IMR-90 (cell line): ENCODE measurements at regions not wholly inside any gene's neighbourhood (a gene's known extent, or its start where the extent isn't known, plus 50 kb on each side); places are given as distances from the start of the nearest gene placed in this dataset.
"Not testable (repeated sequence)": the region's sequence is repeated elsewhere in the genome, so short reads cannot be mapped to it uniquely, and the experiment has no call there.

Experiments used
- ATAC-seq: fragments of 200-7000 bp; cut with Tn5 transposase; 2 replicates; pipeline ENCODE4 v1.9.1; 2020; ENCODE audit warnings: low read depth, mild to moderate bottlenecking, moderate library complexity
- BruUV-seq: library from RNA; stranded (reverse); fragments of 400-500 nt; replicated peaks from 2 replicates; lab custom pipeline; 2021; lab: Mats Ljungman, UMichigan
- CTCF ChIA-PET: fragments of 300-600 bp; formaldehyde crosslinking; extraction: SDS; loops from one replicate; lab custom pipeline; 2021; ENCODE audit warnings: antibody characterized with exemption; lab: Yijun Ruan, JAX
- POLR2A ChIA-PET: fragments of 300-600 bp; sonication (Branson Sonifier 250); formaldehyde crosslinking; loops from one replicate; lab custom pipeline; 2022; ENCODE audit warnings: antibody characterized with exemption; ENCODE audit not compliant: unreplicated experiment; lab: Charles Lee
- DNase-seq: peaks from one replicate; pipeline ENCODE4 v3.0.0; 2013
- H2AFZ ChIP-seq: replicated peaks from 2 replicates; pipeline ENCODE3; 2013; ENCODE audit warnings: low read length, mild to moderate bottlenecking; ENCODE audit not compliant: poor library complexity
- H2AK5ac ChIP-seq: 2 replicates; pipeline ENCODE4 v1.6.1; 2013; ENCODE audit warnings: low read depth, low read length, inconsistent platforms
- H2AK9ac ChIP-seq: replicated peaks from 2 replicates; pipeline ENCODE3; 2013; ENCODE audit warnings: mild to moderate bottlenecking, low read depth, low read length, moderate library complexity; ENCODE audit not compliant: poor library complexity
- H2BK120ac ChIP-seq: 2 replicates; pipeline ENCODE4 v1.6.1; 2013; ENCODE audit warnings: low read depth, low read length, inconsistent platforms
- H2BK15ac ChIP-seq: 3 replicates; pipeline ENCODE4 v1.6.1; 2013; ENCODE audit warnings: low read depth, low read length, inconsistent platforms
- H2BK20ac ChIP-seq: 2 replicates; pipeline ENCODE4 v1.6.1; 2013; ENCODE audit warnings: low read depth, mild to moderate bottlenecking, inconsistent platforms, low read length, moderate library complexity
- H2BK5ac ChIP-seq: 2 replicates; pipeline ENCODE4 v1.6.1; 2013; ENCODE audit warnings: mild to moderate bottlenecking, low read depth, low read length, inconsistent platforms; ENCODE audit not compliant: poor library complexity, severe bottlenecking
- H3K14ac ChIP-seq: replicated peaks from 2 replicates; pipeline ENCODE4 v1.6.1; 2013; ENCODE audit warnings: low read depth, low read length, inconsistent platforms
- H3K18ac ChIP-seq: 2 replicates; pipeline ENCODE4 v1.6.1; 2013; ENCODE audit warnings: low read depth, low read length, control low read depth
- H3K23ac ChIP-seq: 2 replicates; pipeline ENCODE4 v1.6.1; 2013; ENCODE audit warnings: low read depth, low read length, inconsistent platforms
- H3K27ac ChIP-seq: 2 replicates; pipeline ENCODE4 v1.5.1; 2013; ENCODE audit warnings: mild to moderate bottlenecking, control low read depth, low read length; ENCODE audit not compliant: insufficient read depth
- H3K27me3 ChIP-seq: 2 replicates; pipeline ENCODE4 v1.6.1; 2013; ENCODE audit warnings: low read length; ENCODE audit not compliant: control insufficient read depth, insufficient read depth
- H3K36me3 ChIP-seq: 2 replicates; pipeline ENCODE4 v1.6.1; 2013; ENCODE audit warnings: low read length, mixed read lengths; ENCODE audit not compliant: control insufficient read depth, insufficient read depth
- H3K4ac ChIP-seq: 2 replicates; pipeline ENCODE4 v1.6.1; 2013; ENCODE audit warnings: low read depth, low read length, inconsistent platforms
- H3K4me1 ChIP-seq: 2 replicates; pipeline ENCODE4 v1.6.1; 2013; ENCODE audit warnings: low read length, mixed read lengths; ENCODE audit not compliant: control insufficient read depth, insufficient read depth
- H3K4me2 ChIP-seq: 2 replicates; pipeline ENCODE4 v1.6.1; 2013; ENCODE audit warnings: low read depth, mild to moderate bottlenecking, control low read depth, low read length, moderate library complexity
- H3K4me3 ChIP-seq: 2 replicates; pipeline ENCODE4 v1.5.1; 2013; ENCODE audit warnings: low read depth, mild to moderate bottlenecking, control low read depth, low read length, moderate library complexity; ENCODE audit not compliant: insufficient read depth
- H3K56ac ChIP-seq: 2 replicates; pipeline ENCODE4 v1.6.1; 2013; ENCODE audit warnings: low read length, inconsistent platforms; ENCODE audit not compliant: insufficient read depth; ENCODE audit errors: extremely low read depth
- H3K79me1 ChIP-seq, 2 experiments: 2 replicates each; pipeline ENCODE4 v1.6.1; 2013; ENCODE audit warnings: low read length in 2 of 2, inconsistent platforms in 1 of 2, low read depth in 1 of 2
- H3K9ac ChIP-seq: 2 replicates; pipeline ENCODE4 v1.6.1; 2013; ENCODE audit warnings: low read depth, low read length, control low read depth
- H3K9me1 ChIP-seq: 2 replicates; pipeline ENCODE4 v1.6.1; 2013; ENCODE audit warnings: low read length, inconsistent platforms; ENCODE audit not compliant: insufficient read depth
- H3K9me3 ChIP-seq: 2 replicates; pipeline ENCODE4 v1.6.1; 2013; ENCODE audit warnings: low read length; ENCODE audit not compliant: control insufficient read depth, insufficient read depth
- H4K20me1 ChIP-seq: 2 replicates; pipeline ENCODE4 v1.6.1; 2013; ENCODE audit warnings: low read length, inconsistent platforms; ENCODE audit not compliant: insufficient read depth
- H4K5ac ChIP-seq: 2 replicates; pipeline ENCODE4 v1.6.1; 2013; ENCODE audit warnings: mild to moderate bottlenecking, low read depth, low read length, control low read depth
- H4K8ac ChIP-seq, 2 experiments: 2 replicates each; pipeline ENCODE4 v1.6.1; 2013; ENCODE audit warnings: low read depth in 2 of 2, low read length in 2 of 2, control low read depth in 1 of 2, inconsistent platforms in 1 of 2
- H4K91ac ChIP-seq: 2 replicates; pipeline ENCODE4 v1.6.1; 2013; ENCODE audit warnings: low read depth, low read length, inconsistent platforms; ENCODE audit not compliant: insufficient read depth
- WGBS, 2 experiments: methylation state at CpG; one replicate each; pipeline versions ENCODE4 v1.1.5 to v1.1.7; 2013; ENCODE audit warnings: missing lambda C conversion rate in 2 of 2; ENCODE audit not compliant: insufficient read length in 1 of 2; ENCODE audit errors: extremely low coverage in 2 of 2; 5-methylcytosine and 5-hydroxymethylcytosine counted together
- dilution Hi-C: fragments of 300-500 bp; cut with HindIII; formaldehyde crosslinking; loops from one replicate; pipeline ENCODE4 v1.14.3; 2018; ENCODE audit warnings: low sequenced_read_pairs; ENCODE audit not compliant: unreplicated experiment
- in situ Hi-C: fragments of 300-500 bp; cut with MboI; formaldehyde crosslinking; loops from 3 replicates; pipeline ENCODE4 v1.14.3; 2019; ENCODE audit warnings: low sequenced_read_pairs, inconsistent platforms, mixed read lengths
- intact Hi-C: fragments of 100-400 bp; cut with micrococcal nuclease; formaldehyde crosslinking; loops from 2 replicates; pipeline ENCODE4 v1.10.0; 2022

- intact Hi-C loops: not testable (repeated sequence)
Measured at GRCh38 chr6:58351619-58352018, 1034.2 kb downstream of the PRIM2 start.

GRCh38 chr6:58358452-58358851 lies 1041.0 kb downstream of the PRIM2 start:
- in situ Hi-C loops, ATAC-seq, H4K8ac ChIP-seq, H3K9ac ChIP-seq, H3K4ac ChIP-seq, H3K27me3 ChIP-seq, H3K27ac ChIP-seq, H2AK9ac ChIP-seq, H3K4me2 ChIP-seq, H3K14ac ChIP-seq, H2BK15ac ChIP-seq, H3K36me3 ChIP-seq, H4K91ac ChIP-seq, H3K23ac ChIP-seq, dilution Hi-C loops, H2BK5ac ChIP-seq, BruUV-seq, intact Hi-C loops, H3K4me1 ChIP-seq, POLR2A ChIA-PET, H4K20me1 ChIP-seq, H3K18ac ChIP-seq, H4K5ac ChIP-seq, CTCF ChIA-PET, H2AFZ ChIP-seq, H2BK20ac ChIP-seq, H2AK5ac ChIP-seq, H3K9me1 ChIP-seq, DNase-seq, H3K9me3 ChIP-seq, H3K4me3 ChIP-seq, H3K56ac ChIP-seq, H3K79me1 ChIP-seq, H2BK120ac ChIP-seq: not testable (repeated sequence)
- 29% methylated on average over 1 of the region's 1 CpG; no CpG with 5 or more reads in 1 of the 2 experiments for WGBS, 2 experiments

More at GRCh38 chr6:58351619-58352018, 1034.2 kb downstream of the PRIM2 start:
- ATAC-seq, in situ Hi-C loops, H4K5ac ChIP-seq, H3K27ac ChIP-seq, H2AFZ ChIP-seq, H3K23ac ChIP-seq, H3K4ac ChIP-seq, dilution Hi-C loops, H2BK15ac ChIP-seq, H3K4me3 ChIP-seq, CTCF ChIA-PET, H4K20me1 ChIP-seq, H3K9me1 ChIP-seq, H3K56ac ChIP-seq, H3K9me3 ChIP-seq, DNase-seq, H3K4me2 ChIP-seq, H2AK9ac ChIP-seq, H3K18ac ChIP-seq, H2BK120ac ChIP-seq, H3K79me1 ChIP-seq, H4K91ac ChIP-seq, H3K14ac ChIP-seq, H2BK20ac ChIP-seq, H3K36me3 ChIP-seq, POLR2A ChIA-PET, BruUV-seq, H4K8ac ChIP-seq, H2AK5ac ChIP-seq, H3K4me1 ChIP-seq, H3K27me3 ChIP-seq, H2BK5ac ChIP-seq, H3K9ac ChIP-seq: not testable (repeated sequence)
- WGBS, 2 experiments: no CpG with 5 or more reads among the region's 1 CpG
